Femur (tissue), 1 donor: ENCODE measurements at regions not wholly inside any gene's neighbourhood (a gene's known extent, or its start where the extent isn't known, plus 50 kb on each side); places are given as distances from the start of the nearest gene placed in this dataset.
"Not testable (repeated sequence)": the region's sequence is repeated elsewhere in the genome, so short reads cannot be mapped to it uniquely, and the experiment has no call there.

Experiments
- DNase-seq: peaks from one replicate; pipeline ENCODE4 v3.0.0-alpha.2; 2017

DNA sequence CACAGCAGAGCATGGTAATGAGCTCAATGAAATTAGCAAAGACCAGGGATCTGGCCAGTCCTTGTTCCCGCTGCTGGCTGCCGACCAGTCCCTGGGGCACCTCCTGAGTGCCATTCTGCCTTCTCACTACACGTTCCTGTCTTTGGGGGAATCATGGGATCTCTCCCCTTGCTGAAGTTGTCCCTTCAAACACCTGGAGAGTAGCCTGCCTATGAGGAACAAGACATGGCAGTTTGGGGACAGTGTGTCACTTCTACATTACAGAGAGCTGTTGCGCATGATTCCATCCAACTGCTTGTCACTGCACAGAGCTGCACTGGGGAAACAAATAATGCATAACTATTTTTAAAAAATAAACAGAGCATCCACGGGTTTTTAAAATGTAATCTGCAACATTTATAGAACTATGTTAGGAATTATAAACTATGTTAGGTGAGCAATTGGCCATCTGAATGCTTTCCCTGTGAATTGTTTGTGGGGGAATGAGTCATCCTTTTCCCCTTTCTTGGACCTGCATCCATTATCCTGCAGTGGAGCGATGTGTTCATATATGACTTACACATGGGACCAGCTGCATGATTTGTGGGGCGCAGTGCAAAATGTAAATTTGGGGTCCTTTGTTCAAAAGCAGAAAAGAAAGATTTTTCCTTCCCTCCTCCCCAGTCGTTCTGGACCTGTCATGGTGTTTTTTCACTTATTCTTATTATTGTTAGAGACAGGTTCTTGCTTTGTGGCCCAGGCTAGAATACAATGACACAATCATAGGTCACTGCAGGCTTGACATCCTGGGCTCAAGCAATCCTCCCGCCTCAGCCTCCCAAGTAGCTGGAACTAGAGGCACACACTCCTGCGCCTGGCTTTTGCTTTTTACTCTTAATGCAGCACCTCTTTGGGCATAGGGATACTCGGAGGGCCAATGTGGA, 115.0 kb upstream of the TBL1X start:
- DNase-seq: no peak

- no peak for DNase-seq
Measured at GRCh38 chrX:9351126-9351525, 113.7 kb upstream of the TBL1X start.

- no peak for DNase-seq
Measured at GRCh38 chrX:9352243-9352642, 112.6 kb upstream of the TBL1X start.

DNA sequence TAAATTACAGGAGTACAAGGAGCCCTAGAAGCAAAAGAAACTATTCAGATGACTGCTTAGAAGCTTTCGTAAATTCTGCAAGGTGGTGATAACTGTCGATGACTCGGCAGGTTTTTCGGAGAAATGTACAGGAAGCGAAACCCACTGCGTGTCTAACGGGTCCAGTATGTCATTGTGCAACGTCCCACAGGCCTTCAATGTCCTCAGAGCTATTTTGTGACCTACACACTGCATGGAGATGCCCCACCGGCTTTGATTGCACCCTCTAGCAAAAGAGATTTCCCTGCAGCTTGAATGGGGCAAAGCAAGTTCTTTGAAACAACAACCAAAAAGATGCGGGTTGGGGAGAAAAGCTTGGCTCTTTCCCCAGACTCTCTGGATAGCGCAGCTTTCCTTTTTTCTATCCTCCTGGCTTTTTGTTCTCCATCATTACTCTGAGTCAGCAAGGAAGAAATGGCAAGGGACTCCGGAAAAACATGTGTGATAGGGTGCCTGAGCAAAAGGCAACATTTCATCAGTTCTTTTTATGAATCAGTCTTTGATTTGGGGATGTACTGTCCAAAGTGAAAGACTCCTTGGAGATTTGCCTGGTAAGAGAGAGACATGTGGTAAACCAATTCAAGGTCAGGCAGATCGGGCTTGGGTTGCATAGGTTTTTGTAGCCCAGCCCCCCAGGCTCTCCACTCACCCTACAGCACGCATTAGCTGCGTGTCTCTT, 112.0 kb upstream of the TBL1X start:
- DNase-seq: peak; percentile 46

DNA sequence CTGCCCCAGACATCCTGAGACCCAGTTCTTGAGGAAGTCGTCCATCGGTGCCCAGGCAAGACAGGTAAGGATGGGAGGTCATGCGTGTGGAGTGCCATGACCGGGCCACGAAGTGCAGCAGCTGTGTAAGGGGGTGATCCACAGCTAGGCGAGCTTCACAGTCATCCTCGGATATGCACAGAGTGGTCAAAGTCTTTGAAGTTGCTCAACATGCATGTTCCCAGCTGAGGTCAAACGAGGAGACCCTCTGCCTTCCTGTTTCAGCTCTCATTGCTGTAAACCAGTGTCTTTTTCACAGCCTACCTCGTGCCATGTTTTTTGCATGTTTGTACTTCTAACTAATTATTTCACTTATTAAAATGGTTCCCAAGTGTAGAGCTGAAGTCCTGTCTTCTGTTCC, 109.9 kb upstream of the TBL1X start:
- no peak for DNase-seq

GRCh38 chrX:9355739-9356138, 109.1 kb upstream of the TBL1X start:
- no peak for DNase-seq

DNA sequence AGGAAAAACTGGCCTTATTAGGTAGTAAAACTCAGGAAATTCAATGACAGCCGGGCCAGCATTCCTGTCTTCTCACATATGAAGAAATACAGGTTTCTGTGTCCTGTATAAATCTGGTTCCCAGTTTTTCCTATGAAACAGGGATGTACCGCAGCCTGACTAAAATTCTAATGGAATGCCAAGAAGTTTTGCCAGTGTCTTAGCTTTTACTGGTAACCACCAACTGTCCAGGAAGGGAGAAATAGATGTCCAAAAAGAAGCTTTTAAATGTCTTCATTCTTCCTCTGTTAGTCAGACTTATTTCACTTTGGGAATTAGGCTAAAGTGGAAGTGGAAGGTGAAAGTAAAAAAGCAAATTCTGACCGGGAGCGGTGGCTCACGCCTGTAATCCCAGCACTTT, 108.0 kb upstream of the TBL1X start:
- no peak for DNase-seq

DNA sequence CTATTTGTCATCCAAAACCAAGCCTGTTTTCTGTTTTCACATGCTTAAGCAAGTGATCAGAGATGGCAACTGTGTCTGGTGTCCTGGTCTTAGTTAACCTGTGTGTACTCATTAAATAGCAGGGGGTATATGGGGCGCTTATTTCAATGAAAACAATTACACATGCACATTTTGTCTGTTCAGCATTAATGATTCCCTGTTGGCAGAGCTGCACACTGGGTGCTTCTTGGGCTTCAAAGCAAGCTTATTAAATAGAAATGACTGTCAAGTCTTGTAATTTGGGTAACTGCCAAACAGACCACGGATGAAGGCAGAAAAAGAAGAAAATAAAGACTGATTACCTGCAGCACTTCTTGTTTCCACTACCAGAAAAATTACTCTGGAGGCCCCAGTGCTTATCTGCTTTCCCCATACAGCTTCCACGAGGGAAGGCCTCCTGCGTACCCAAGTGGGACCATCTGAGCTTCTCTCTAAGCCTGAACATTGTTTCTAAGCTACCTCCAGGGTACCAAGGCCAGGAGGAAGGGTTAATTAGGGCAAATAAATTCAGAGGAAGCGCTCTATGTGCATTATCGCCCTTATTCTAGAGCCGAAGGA, 107.2 kb upstream of the TBL1X start:
- DNase-seq: no peak

DNA sequence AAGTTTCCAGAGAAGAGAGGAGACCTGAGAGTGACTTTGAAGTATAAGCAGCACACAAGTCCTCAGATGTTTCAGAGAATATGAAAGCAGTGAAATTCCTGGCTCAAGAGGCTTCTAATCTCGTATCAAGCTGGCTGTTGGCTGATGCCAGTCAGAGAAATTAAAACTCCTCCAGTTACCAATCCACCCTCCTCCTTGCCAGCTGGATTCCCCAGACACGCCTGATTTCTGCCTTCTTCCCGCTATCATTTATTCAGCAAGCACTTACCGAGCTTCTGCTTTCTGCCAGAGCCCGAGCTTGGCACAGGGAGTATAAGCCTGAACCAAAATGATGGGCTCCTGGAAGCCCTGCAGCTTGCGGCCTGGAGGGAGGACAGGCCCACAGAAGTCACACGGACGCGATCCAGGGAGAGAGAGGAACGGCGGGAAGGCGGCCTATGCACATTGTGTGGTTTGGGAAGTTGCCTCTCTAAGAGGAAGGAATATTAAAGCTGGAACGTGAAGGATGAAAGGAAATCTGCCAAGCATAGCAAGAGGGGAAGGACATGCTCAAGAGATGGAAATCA, 102.4 kb upstream of the TBL1X start:
- DNase-seq: peak; percentile 44

- no peak for DNase-seq
Measured at GRCh38 chrX:9367421-9367820, 97.4 kb upstream of the TBL1X start.

DNA sequence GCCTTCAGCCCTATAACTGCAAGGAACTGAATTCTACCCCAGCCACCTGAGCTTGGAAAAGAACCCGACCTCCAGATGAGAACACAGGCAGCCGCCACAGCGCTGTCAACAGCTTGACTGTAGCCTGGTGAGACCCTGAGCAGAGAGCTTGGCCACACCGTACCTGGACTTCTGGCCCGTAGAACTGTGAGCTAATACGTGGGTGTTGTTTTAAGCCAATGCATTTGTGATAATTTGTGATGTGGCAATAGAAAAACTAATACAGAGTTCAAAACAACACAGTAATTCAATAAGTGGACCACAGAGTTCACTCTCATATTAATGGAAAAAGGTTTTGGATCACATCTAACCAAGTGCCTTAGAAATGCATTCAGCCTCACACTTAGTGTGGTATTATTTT, 96.6 kb upstream of the TBL1X start:
- no peak for DNase-seq

GRCh38 chrX:9369802-9370291, 95.0 kb upstream of the TBL1X start:
- DNase-seq: peak; percentile 56

DNA sequence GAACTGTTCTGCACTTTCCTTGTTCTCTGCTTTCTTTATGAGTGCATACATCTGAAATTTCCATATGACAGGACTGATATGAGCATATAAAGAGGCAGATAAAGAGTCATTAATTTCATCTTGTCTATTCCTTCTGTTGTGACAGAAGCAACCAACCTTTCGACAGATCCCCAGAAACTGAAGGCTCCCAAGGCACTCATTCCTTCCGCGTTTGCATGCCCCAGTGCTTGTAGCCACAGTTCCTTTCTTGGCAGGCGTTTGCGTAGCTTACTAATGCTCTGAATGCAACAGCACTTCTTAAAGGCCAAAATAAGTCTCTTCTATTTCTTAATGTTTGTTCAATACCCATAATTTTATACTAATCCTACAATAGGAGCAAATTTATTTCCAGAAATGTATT, 94.0 kb upstream of the TBL1X start:
- DNase-seq: peak; percentile 35

- no peak for DNase-seq
Measured at GRCh38 chrX:9372866-9373265, 92.0 kb upstream of the TBL1X start.

GRCh38 chrX:9373789-9374188, 91.1 kb upstream of the TBL1X start:
- DNase-seq: no peak

DNA sequence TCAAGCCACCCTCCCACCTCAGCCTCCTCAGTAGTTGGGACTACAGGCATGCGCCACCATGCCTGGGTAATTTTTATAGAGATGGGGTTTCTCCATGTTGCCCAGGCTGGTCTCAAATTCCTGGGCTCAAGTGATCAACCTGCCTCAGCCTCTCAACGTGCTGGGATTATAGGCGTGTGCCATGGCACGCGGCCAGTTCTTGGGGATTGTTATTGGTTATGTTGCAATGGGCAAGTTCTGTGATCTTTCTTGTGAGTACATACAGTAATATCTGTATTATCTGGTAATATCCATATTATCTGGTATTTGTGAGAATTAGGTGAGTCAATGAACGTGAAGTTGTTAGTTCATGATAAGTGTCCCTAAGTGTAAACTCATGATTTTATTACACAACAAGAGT, 90.3 kb upstream of the TBL1X start:
- no peak for DNase-seq

- no peak for DNase-seq
Measured at GRCh38 chrX:9376111-9376510, 88.7 kb upstream of the TBL1X start.

GRCh38 chrX:9377216-9377615, 87.6 kb upstream of the TBL1X start:
- not testable (repeated sequence) for DNase-seq

- DNase-seq: no peak
Measured at GRCh38 chrX:9378980-9379696, 85.7 kb upstream of the TBL1X start.

DNA sequence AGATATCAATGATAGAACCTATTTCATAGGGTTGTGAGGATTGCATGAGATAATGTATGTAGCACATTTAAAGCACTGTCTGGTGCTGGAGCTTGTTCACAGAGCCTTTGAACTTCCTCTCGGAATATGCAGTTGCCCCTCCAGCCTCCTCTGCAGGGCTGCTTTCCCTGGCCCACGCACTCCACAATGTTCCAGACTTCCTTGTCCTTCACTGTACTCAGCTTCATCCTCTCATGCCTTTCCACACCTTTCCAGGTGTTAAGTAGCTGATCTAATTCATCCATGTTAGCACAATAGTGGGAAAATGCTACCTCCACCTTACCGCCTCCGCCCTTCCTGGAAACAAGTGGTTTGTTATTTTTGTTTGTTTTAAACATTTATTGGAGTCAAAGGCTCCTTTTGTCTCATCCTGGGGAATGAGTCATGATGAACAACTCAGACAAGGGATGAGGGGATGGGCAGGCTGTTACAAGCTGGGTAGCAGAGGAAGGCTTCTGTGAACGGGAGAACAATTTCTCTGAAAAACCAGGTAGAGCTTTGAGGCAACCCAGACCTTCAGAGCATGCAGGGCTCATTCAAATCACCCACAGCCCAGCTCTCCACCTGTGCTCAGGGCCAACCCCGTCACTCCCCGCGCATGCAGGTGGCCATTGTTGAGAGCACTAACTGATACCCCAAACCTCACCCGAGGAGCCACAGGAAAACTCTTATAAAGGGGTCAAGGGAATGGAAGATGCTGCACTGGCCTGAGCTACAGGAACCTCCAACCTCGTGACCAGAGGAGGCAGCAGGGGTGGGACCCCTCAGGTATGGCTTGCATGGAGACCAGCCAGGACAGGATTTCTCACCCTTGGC, 84.9 kb upstream of the TBL1X start:
- no peak for DNase-seq

- no peak for DNase-seq
Measured at GRCh38 chrX:9383655-9384054, 81.2 kb upstream of the TBL1X start.

- no peak for DNase-seq
Measured at GRCh38 chrX:9388450-9388849, 76.4 kb upstream of the TBL1X start.
